ENCODE measurements at regions not wholly inside any gene's neighbourhood (a gene's known extent, or its start where the extent isn't known, plus 50 kb on each side); places are given as distances from the start of the nearest gene placed in this dataset.

DNA sequence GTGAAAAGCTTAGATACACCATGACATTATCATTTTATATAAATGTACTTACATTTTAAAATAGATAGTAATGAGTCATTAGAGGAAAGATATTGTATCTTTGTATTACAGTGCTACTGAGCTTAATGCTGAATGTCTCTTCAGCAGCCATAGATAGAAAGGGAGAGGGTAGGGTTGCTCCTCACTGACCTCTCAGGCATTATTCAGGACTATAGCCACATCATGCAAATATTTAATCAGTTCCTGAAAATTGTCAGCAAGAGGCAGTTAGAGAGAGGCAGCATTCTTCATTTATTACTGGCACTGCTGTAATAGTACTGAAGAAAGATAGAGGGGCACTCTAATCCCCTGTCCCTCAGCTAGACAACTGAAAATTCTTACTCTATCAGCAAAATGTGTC is 242.0 kb upstream of the TANK start:
- no peak for DNase-seq (ENCODE audit: low read depth)

DNA sequence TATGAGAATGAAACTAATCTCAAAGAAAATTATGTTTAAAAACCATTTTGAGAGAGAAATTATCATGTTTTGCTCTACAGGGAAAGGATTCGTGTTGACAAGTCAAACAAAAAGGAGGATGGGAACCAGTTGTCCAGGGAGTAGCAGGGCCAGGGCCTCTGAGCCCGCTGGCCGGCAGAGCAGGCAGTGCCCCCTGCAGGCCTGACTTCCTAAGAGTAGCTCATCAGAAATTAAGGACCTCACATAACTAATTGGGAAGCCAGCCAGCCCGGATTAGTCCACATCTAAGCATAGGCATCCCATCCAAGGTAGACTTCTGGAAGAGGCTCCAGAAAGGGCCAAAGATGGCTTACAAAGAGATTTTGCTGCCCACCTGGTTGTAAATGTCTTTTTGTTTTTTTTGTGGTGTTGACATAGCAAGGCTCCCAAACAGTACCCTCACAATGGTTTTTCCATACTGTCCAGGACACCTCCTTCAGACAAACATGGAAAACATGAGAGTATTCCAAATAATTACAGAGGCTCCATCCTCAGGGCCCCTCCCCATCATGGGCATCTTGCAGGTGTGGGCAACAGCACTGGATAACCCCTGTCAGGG is 241.2 kb upstream of the TANK start:
- DNase-seq (ENCODE audit: low read depth), result no peak

DNA sequence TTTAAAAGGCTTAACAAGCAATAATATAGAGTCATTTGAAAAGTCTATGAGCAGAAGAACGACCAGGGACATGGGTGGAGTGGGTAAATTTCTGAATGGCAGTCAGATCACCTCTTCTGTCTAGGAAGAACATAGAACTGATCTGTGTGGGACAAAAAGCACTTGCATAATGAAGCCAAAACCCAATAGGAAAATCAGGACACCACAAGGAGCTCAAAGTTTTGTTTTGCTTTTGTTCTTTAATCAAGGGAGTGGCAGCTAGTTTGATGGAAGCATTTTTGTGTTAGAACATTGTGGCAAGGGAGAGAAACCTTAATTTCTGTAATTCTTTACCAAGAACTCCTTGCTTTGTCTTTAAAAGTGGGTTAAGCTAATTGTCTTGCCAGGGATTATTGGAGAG is 240.2 kb upstream of the TANK start:
- DNase-seq (ENCODE audit: low read depth), result no peak

DNA sequence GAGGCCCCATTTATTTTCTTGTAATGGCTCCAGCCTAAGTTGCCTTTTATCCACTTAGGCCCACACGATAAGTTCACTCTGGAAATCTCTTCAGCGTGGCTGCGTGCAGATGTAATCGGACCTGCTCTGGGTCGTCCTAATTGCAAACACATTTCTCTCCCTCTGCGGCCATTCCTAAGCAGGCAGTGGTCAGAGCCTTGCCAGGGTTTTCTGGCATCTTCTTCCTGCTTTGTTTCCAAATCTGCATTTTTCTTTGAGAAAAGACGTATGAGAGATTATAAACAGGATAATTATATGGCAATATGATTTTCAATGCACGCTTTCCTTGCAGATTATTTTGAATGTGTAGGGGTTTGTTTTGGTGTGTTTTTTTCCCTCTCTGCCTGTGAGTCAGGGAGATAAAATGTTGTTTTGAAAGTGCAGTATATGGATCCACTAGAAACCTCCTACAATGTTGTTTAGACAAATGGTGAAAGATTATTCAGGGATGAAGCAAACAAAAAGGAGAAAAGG is 239.4 kb upstream of the TANK start:
- no peak for DNase-seq (ENCODE audit: low read depth)

DNA sequence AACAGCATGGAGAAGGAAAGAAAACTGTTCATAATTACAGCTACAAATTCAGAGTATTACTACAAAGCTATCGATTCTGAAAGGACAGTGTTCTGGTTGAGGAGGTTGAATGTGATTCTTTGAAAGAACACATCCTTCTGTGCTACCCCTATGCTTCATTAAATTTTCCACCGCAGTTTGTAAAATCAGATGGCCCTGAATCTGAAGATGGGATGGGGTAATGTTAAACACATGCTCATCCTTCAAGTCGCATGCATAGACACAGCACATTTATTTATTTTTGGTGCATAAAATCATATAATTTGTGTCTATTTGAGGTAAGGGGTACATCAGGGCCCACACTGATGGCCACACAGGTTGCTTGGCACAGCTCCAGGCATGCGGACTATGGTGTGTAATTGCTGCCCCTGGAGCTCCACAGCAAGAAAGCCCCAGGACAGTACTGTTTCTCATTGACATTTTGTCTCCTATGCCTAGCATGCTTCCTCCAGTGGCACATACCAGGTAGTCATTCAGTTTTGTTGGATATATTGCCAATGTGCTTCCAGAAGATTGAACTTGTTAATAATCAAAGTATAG is 238.8 kb upstream of the TANK start:
- DNase-seq (ENCODE audit: low read depth), result no peak

DNA sequence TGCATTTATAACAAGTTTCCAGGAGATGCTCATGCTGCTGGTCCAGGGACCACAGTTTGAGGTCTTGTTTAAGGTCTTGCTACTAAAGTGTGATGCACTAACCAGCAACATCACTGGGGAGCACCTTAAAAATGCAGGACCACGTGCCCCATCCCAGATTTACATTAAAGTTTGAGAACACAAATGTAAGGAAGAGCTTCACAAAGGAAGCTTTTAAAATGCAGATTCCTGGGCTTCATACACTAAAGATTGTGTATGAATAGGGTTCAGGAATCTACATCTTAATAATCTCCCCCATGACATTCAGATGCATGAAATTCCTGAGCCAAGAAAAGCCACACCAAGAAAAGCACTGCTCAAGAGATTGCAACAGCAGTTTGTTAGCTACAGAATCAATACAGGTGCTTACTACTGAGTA is 235.3 kb upstream of the TANK start:
- DNase-seq (ENCODE audit: low read depth), result no peak

DNA sequence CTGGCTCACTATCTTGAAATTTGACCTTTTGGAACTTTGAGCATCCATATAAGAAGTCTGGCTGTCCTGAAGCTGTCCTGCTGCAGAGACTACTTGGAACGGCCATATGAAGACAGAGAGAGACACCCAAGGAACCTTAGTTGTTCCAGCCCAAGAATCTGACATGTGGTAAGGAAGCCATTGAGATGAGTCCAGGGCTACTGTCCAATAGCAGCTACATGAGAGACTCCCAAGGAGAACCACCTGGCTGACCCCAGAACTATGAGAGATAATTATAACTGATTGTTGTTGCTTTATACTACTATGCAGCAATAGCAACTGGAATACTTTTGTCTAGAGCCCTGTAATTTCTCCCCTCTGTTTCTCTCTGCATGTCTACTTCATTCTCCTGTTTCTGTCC is 234.3 kb upstream of the TANK start:
- DNase-seq (ENCODE audit: low read depth), result no peak

DNA sequence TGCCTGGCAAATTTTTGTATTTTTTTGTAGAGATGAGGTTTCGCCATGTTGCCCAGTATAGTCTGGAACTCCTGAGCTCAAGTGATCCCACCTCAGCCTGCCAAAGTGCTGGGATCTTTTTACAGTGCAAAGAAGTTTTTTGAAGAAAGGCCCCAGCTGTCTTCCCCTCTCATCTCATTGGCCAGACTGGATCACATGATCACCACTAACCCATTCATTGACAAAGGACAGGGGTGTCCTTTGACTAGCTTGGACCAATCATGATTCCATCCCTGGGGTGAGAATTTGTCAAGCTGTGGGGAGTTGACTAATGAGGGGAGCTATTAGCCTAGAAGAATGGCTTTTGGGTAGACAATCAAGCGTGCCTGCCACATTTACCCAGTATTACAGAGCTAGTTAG is 232.9 kb upstream of the TANK start:
- DNase-seq (ENCODE audit: low read depth), result no peak

DNA sequence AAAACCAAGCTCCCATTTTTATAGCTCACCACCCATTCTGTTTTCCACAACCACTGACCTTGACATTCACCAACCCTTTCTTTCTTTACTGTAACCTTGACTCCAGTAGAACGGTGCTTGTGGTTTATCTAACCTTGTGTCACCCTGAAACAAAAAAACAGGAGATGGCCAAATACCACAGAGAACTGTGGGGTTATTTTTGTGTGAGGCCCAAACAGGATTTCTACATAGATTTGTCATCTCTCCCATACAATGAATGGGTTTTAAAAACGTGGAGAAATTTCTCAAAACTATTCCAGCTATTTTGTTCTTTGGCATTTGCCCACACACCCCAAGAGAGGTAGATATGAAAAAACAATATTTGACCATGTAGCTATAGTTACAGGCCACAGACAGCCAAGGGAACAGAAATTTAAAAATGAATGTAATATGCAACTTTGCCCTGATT is 231.3 kb upstream of the TANK start:
- DNase-seq (ENCODE audit: low read depth), result no peak

DNA sequence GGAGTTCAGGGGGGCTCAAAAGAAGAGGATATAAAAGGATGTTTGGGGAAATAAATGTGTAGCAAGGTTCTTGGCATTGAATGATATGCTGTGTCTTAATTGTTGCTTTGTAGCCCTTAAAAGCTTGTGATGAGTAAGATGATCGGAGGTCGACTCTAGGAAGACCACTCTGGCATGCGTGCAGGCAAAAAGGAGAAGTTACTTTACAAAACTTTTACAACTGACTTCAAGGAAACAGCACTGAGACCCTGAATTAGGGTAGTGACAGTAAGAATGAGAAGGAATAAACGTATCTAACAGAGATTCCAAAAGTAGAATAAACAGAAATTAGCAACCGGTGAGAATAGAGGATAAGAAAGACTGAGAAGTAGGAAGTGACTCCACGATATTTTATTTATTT is 228.7 kb upstream of the TANK start:
- no peak for DNase-seq (ENCODE audit: low read depth)

DNA sequence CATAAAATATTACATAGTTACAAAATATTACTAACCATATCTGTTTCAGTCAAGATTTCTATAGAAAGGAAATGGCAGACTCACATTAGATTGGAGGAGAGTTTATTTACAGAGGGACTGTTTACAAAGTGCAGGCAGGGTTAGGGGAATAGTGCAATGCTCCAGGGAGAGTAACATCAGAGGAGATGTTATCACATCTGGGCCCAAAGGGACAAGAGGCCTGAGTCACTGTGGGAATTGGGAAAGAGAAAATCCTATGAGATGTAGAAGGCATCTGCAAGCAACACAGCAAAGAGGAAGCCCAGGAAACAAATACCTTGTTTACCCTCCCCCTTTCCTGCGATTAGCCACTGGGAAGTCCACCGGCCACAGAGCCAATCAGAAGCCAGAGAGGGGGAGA is 227.3 kb upstream of the TANK start:
- DNase-seq (ENCODE audit: low read depth), result no peak

DNA sequence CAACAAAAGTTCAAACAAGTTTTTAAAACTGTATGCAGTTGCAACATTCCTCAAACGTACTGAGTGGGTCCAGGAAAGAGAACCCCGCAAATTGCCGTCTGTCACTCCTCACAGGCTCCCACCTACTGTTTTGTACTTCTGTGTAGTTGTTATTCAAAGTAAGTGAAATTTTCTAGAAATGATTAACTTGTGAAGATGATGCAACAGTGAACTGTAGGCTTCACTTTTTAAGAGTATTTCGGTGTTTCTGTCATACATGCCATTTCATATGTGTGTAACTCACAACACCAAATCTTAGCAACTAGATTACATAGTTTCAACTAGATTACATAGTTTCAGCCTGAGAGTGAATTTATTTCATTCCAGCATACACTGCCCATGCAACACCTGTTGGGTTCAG is 226.0 kb upstream of the TANK start:
- no peak for DNase-seq (ENCODE audit: low read depth)

DNA sequence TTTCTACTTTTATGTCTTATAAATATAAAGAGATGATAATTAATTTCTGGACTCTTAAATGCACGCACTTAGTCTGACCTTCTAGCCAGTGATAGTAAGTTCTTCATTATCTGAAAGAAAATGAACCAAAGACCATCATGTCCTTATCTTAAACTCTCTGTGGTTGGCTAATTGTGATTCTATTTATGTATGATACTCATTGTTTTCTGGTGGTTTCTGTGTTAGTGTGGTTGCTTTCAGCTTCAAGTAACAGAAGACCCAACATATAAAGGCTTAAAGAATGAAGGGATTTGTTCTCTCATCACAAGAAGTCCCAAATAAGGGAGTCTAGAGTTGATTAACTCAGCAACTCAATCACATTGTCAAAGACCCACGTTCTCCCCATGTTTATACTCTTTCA is 225.2 kb upstream of the TANK start:
- no peak for DNase-seq (ENCODE audit: low read depth)

DNA sequence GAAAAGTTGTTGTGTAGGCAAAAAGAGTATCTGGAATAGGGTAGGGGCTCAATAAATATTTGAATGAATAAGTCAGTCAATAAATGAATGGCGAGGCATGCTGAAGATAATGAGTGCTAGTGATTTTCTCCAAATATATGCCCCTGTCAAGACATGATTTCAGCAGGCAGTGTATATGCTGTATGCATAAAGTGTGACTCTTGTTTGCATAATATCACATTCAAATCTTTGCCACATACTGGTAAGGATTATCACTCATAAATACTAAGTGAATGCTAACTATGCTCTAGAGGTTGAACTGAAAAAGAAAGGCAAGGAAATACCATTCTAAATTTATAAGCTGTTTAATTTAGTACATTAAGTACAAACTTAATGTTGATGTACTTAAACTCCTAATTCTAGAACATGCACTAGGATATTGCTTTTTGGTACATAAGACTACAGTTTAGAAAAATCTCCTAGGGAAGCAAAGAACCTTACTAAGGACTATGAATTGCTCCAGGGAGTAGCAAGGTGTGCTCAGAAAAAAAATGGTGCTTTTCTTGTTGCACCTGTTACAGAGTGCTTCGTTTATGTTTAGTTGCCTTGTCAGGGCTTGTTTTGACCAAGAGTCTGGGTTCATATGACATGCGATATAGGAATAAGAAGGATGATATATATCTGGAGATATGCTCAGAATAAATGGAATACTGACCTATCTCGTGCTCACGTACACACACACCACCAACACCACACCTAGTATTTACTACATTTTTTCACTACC is 224.0 kb upstream of the TANK start:
- no peak for DNase-seq (ENCODE audit: low read depth)

DNA sequence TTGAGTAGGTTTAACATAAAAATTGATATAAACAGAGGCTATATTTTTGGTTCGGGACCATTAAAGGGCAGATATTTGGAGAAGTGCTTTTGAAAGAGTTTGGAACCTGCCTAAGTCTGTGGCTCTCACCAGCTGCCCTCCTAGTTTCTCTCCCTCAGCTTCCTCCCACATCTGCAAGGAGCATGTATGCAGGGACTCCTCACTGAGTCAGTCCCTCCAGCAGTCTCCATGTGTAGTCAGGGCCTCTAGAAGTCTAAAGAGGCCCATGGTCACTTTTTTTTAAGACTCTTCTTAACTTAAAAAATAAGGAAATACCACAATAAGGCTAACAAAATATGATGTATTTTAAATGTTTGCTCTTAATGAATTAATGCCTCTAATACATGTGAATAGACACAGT is 220.0 kb upstream of the TANK start:
- DNase-seq (ENCODE audit: low read depth), result no peak

DNA sequence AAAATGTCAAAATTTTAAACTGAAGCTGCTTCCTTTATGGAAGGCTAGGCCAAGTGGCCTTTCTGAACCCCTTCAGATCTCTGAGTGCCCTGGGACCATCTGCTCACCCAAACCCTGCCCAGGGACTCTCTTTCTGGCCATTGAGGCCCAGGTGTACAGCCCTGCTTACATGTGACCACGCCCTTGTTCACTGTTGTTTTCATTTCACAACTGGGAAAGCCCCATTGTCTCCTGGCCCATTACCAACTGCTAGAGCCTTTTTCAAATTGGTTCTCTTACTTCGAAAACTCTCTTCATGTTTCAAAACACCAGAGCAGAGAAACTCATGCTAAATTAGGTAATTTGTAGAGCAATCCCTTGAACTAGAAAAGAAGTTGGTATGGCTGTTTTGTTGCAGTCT is 219.5 kb upstream of the TANK start:
- DNase-seq (ENCODE audit: low read depth), result no peak

DNA sequence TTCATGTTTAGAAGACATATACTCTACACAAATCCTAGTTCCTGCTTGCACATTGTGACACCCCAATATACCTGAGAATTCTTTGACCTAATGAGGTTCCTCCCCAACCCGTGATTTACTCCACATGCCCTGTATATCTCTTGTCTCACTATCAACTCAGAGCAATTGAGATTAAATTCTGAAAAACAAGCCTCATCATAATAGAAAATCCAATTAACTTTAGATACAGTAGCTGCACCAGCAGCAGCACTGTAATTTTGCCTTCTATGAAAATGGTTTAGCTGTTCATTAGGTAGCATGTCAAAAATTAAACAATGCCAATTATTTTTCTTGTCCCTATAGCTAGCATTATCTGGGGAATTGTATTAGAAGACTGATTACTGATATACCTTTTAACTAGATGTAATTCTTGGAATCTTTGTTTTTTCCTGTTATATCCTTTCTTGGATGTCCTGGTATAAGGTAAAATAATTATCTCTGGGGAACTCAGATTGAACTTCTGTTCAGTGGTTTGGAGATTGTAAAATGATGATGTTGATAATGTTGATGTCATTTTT is 218.9 kb upstream of the TANK start:
- no peak for DNase-seq (ENCODE audit: low read depth)

DNA sequence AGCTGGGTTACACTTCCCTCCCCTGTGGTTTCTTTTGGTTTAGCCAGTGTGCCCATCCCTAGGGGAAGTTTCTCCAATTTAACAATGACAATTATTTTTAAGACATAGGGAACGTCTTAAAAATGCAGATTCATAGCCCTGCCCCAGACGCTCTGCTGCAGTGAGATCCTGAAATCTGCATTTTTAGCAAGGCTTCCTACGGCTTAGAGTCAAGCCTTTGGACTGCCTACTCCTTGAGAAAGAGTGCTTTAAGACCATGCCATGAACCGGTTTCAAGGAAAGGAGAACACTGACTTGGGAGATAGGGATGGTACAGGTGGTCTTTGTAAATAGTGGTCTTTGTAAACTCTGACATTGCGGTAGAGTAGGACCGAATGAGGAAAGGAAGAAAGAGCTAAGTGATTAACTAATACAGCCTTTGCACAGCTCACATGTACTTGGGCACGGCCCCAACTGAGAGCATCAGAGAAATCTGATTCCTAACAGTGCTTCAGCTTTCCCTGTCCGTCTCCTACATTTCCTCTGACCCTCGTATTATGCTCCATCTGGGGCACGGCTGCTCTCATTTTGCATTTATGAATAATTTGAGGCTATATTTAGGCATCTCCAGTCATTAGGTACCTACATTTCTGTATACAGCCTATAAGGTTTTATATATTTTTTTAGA is 217.6 kb upstream of the TANK start:
- DNase-seq (ENCODE audit: low read depth), result no peak

DNA sequence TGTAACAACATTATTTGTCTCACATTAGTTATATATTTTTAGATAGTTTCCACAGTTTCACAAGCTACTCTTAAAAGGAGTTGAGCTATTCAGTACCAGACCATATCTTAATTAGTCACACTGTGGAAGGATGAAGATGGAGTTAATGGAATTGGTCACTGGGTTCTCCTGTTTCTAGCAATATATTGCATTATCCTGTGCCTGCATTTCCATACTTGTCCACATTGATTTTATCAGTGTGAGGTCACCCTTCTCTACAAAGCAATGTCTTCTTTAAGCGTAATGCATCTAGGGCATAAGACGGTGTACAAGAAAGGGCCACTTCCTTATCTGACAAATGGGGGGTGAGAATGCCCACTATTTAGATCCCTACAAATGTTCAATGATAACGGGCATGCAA is 216.8 kb upstream of the TANK start:
- no peak for DNase-seq (ENCODE audit: low read depth)

DNA sequence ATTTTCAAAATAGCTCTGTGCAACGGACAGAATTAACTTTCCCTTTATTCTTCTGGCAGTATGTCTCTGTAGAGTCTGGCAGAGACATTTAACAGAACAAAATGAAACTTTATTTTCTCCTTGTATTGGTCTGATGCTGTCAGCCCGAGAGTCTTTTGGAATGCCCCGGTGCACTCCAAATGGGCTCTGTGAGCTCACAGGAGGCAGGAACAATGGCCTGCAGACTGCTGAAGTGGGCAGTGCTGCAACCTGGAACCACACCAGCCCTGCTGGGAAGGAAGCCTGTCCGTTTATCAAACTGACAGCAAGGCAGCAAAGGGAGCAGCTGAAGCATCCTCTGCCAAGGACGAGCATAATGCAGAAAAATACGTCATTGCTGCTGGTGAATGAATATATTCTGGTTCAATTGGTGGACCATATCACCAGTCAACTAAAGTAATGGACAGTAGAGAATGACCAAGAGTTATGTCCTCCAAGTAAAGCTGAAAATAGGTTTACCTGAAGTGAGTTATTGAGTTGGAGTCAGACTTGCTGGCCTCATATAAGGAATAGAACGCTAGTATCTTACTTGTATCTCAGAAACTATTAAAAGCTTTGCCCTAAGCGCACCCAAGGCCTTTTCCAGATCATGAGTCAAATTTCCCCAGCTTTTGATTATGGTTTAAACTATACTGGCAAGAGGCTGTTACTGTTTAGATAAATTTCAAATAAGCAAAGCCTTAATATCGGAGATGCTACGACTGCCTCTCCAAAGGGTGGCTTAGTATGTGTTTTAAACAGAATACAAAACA is 207.6 kb upstream of the TANK start:
- no peak for DNase-seq (ENCODE audit: low read depth)

DNA sequence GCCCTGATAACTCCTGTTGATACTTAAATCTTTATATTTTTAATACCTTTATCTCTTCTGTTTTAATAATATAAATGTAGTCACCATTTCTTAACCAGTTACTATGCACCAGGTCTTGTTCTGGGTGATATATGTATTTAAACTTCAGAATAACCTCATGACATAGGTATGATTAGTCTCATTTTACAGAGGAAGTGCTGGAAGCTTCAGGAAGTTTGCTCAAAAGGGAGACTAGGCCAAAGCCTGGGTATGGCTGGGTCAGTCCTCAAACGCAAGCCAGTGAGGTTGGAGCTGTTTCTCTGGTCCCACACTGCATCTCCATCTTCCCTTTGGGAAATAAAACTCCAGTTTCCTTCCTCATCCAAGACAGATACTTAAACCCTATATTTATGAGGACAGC is 204.7 kb upstream of the TANK start:
- DNase-seq (ENCODE audit: low read depth), result no peak

Measured in activated T-cell treated with anti-CD3 and anti-CD28 coated beads for 24 hours (primary cell).